Testis (tissue), 2 donors: ENCODE measurements at regions not wholly inside any gene's neighbourhood (a gene's known extent, or its start where the extent isn't known, plus 50 kb on each side); places are given as distances from the start of the nearest gene placed in this dataset.

Experiments used
- DNase-seq: peaks from one replicate; pipeline ENCODE4 v3.0.0-alpha.2; 2019
- H3K27ac ChIP-seq, 2 donors: fragments of 200-600 bp; sonication (generic); one replicate each; pipeline ENCODE4 v1.5.1; 2019
- H3K27me3 ChIP-seq: fragments of 200-600 bp; sonication (generic); one replicate; pipeline ENCODE4 v1.5.1; 2019
- H3K36me3 ChIP-seq: fragments of 200-600 bp; sonication (generic); one replicate; pipeline ENCODE4 v1.5.1; 2017; ENCODE audit warnings: low read depth; ENCODE audit errors: missing control alignments
- H3K4me1 ChIP-seq: fragments of 200-600 bp; sonication (generic); one replicate; pipeline ENCODE4 v1.5.1; 2019
- H3K4me3 ChIP-seq, 2 donors: fragments of 200-600 bp; sonication (generic); one replicate each; pipeline ENCODE4 v1.5.1; 2017 to 2019
- H3K9me3 ChIP-seq: fragments of 200-600 bp; sonication (generic); one replicate; pipeline ENCODE4 v1.5.1; 2017
- CTCF ChIP-seq, 3 experiments: fragments of 450-650 bp in 2 of 3; fragments of 200-600 bp in 1 of 3; sonication (generic) in 1 of 3; IDR thresholded peaks; one replicate each; pipeline ENCODE4 v1.5.1; 2016 to 2019; ENCODE audit warnings: antibody characterized with exemption in 3 of 3, mild to moderate bottlenecking in 2 of 3, moderate library complexity in 1 of 3
- POLR2A ChIP-seq: fragments of 450-650 bp; IDR thresholded peaks from one replicate; pipeline ENCODE4 v1.6.1; 2017; ENCODE audit warnings: antibody characterized with exemption, mild to moderate bottlenecking, moderate library complexity
- WGBS, 2 donors: methylation state at CpG; one replicate each; pipeline ENCODE4 v1.1.5; 2018; 5-methylcytosine and 5-hydroxymethylcytosine counted together
- intact Hi-C: fragments of 100-400 bp; cut with DNase I; formaldehyde crosslinking; loops from one replicate; pipeline ENCODE4 v1.15.1; 2023; ENCODE audit warnings: low total_unique reads

- Histone ChIP-seq H3K27ac (no peak overlapping the region), H3K27me3 (no peaks in the 10 kb centered on the region), H3K4me3 (no peak overlapping the region), H3K36me3 (no peaks in the 10 kb centered on the region), H3K4me1 (no peaks in the 10 kb centered on the region), H3K9me3 (no peaks in the 10 kb centered on the region)
- WGBS, 2 donors: 71 to 87% methylated on average over 6 of the region's 6 CpGs
- no peak for DNase-seq
- intact Hi-C loops: no loop called here
- no peak for TF ChIP-seq POLR2A
- TF ChIP-seq CTCF (IDR thresholded peaks at IDR 0.05): no peak
Measured at GRCh38 chr16:50981951-50982350, 169.1 kb downstream of the SALL1 start.

GRCh38 chr16:50980666-50981065 lies 170.4 kb downstream of the SALL1 start:
- Histone ChIP-seq H3K27me3 (no peaks in the 10 kb centered on the region), H3K4me3 (no peak overlapping the region), H3K4me1 (no peaks in the 10 kb centered on the region), H3K27ac (no peak overlapping the region), H3K9me3 (no peaks in the 10 kb centered on the region), H3K36me3 (no peaks in the 10 kb centered on the region)
- 83 to 88% methylated on average over 3 of the region's 3 CpGs for WGBS, 2 donors
- TF ChIP-seq POLR2A: no peak
- no peak for TF ChIP-seq CTCF (IDR thresholded peaks at IDR 0.05)
- intact Hi-C loops: no loop called here
- DNase-seq: no peak

DNA sequence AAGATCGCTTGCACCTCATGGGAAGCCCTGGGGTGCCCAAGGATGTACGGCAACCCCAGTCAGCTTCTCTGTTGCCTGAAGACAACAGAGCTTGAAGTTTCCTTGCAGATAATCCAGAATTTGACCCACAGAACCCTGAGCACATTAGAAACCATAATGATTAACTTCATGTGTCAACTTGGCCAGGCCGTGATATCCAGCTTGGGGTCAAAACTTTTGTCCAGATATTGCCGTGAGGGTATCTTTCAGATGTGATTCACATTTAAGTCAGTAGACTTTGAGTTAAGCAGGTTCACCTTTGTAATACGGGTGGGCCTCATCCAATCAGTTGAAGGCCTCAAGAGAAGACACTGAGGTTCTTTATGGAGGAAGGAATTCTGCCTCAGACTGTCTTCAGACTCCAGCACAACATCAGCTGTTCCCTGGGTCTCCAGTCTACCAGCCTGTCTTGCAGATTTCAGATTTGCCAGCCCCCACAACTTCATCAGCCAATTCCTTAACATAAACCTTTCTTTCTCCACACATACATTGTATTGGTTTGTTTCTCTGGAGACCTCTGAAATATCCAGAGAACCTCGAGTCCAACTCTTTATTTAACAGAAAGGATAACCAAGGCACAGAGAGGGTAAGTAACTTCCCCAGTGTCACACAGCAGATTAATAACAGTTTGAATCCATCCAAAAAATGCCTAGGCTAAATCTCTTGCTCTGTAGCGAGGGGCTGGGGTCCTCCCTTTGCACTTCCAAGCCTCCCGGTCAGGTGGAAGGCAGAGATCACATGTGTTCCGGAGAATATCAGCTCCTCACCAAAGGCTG lies 171.1 kb downstream of the SALL1 start:
- Histone ChIP-seq H3K27ac (no peak overlapping the region), H3K4me3 (no peak overlapping the region), H3K4me1 (no peaks in the 10 kb centered on the region), H3K36me3 (no peaks in the 10 kb centered on the region), H3K9me3 (no peaks in the 10 kb centered on the region), H3K27me3 (no peaks in the 10 kb centered on the region)
- TF ChIP-seq CTCF (IDR thresholded peaks at IDR 0.05) (no peak), POLR2A (no peak)
- intact Hi-C loops: no loop called here
- 82 to 83% methylated on average over 9 of the region's 9 CpGs for WGBS, 2 donors
- DNase-seq: no peak

DNA sequence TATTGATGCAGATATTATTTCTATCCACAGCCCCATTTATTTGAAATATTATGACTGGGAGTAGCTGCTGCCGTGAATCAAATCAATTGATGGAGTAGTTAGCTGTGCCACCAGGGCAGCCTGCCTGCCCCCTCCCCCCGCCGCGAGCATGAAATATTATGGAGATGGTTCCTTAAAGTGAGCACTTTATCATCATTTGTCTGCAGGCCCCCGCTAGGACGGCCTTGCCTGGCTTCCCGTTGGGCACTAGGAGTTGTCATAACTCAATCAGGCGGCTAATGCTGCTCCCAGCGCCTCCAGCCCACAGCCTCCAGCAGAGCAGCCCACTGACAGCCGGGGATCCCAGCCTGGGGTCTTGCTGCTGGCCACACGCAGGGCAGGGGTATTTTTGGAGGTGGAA lies 173.9 kb downstream of the SALL1 start:
- H3K9me3 ChIP-seq: no peaks in the 10 kb centered on the region
- whole genome bisulfite sequencing, 2 donors: 33 to 40% methylated on average over 8 to 11 of the region's 11 CpGs
- no peaks in the 10 kb centered on the region for H3K27me3 ChIP-seq
- no peaks in the 10 kb centered on the region for H3K4me1 ChIP-seq
- DNase-seq: no peak
- intact Hi-C loops: no loop called here
- H3K36me3 ChIP-seq: no peaks in the 10 kb centered on the region
- no peak for TF ChIP-seq CTCF (IDR thresholded peaks at IDR 0.05)
- TF ChIP-seq POLR2A: no peak
- no peak overlapping the region for H3K27ac ChIP-seq
- H3K4me3 ChIP-seq: no peak overlapping the region
